ENCODE measurements at regions not wholly inside any gene's neighbourhood (a gene's known extent, or its start where the extent isn't known, plus 50 kb on each side); places are given as distances from the start of the nearest gene placed in this dataset.
A peak's percentile ranks its signal among the peaks of the same experiment; 100 is the strongest.

GRCh38 chr1:25034736-25035522 is 104.9 kb upstream of the RUNX3 start:
- H3K4me3 Mint-ChIP-seq: no peak overlapping the region
- H3K9me3 Mint-ChIP-seq: no peaks in the 10 kb centered on the region
- H3K27ac Mint-ChIP-seq: peak overlapping the region; percentile 36
- intact Hi-C loops (cut with micrococcal nuclease): loop anchor here (5.0 kb wide), 2 partner anchors 848 to 1342 kb away; partner anchors contain the start of gene IFNLR1
- H3K27me3 Mint-ChIP-seq: no peaks in the 10 kb centered on the region
- peaks cover 64% of the 10 kb centered on the region for H3K4me1 Mint-ChIP-seq
- H3K36me3 Mint-ChIP-seq (ENCODE audit: low read depth): peaks cover 6% of the 10 kb centered on the region
- no peak for DNase-seq

- Mint-ChIP-seq H3K27ac (peak overlapping the region; percentile 98), H3K9me3 (no peaks in the 10 kb centered on the region), H3K4me3 (no peak overlapping the region), H3K36me3 (ENCODE audit: low read depth) (peaks cover 6% of the 10 kb centered on the region), H3K27me3 (no peaks in the 10 kb centered on the region), H3K4me1 (peaks cover 73% of the 10 kb centered on the region)
- intact Hi-C loops (cut with micrococcal nuclease): loop anchor here (5.0 kb wide), 2 partner anchors 847 to 1343 kb away; partner anchors contain the start of gene IFNLR1
- DNase-seq: peak; percentile 65
Measured at GRCh38 chr1:25033828-25034705, 104.0 kb upstream of the RUNX3 start.

GRCh38 chr1:25033030-25033827 is 103.2 kb upstream of the RUNX3 start:
- Mint-ChIP-seq H3K27ac (peak overlapping the region; percentile 98), H3K9me3 (no peaks in the 10 kb centered on the region), H3K27me3 (no peaks in the 10 kb centered on the region), H3K36me3 (ENCODE audit: low read depth) (peaks cover 6% of the 10 kb centered on the region), H3K4me1 (peaks cover 73% of the 10 kb centered on the region), H3K4me3 (peak overlapping the region; percentile 88)
- intact Hi-C loops (cut with micrococcal nuclease): loop anchor here (5.0 kb wide), 2 partner anchors 846 to 1344 kb away; partner anchors contain the start of gene IFNLR1
- peak; percentile 61 for DNase-seq

- H3K4me3 Mint-ChIP-seq: peak overlapping the region; percentile 88
- H3K27me3 Mint-ChIP-seq: no peaks in the 10 kb centered on the region
- H3K9me3 Mint-ChIP-seq: no peaks in the 10 kb centered on the region
- peaks cover 77% of the 10 kb centered on the region for H3K4me1 Mint-ChIP-seq
- peaks cover 6% of the 10 kb centered on the region for H3K36me3 Mint-ChIP-seq (ENCODE audit: low read depth)
- intact Hi-C loops (cut with micrococcal nuclease): loop anchor here (1.0 to 5.0 kb wide), 4 partner anchors 29 to 1345 kb away; partner anchors contain the start of gene IFNLR1
- peak; percentile 80 for DNase-seq
- H3K27ac Mint-ChIP-seq: peak overlapping the region; percentile 98
Measured at GRCh38 chr1:25031966-25032667, 102.0 kb upstream of the RUNX3 start.

- Mint-ChIP-seq H3K27me3 (no peaks in the 10 kb centered on the region), H3K9me3 (no peaks in the 10 kb centered on the region), H3K4me3 (peak overlapping the region; percentile 88), H3K36me3 (ENCODE audit: low read depth) (peaks cover 6% of the 10 kb centered on the region), H3K27ac (peak overlapping the region; percentile 98), H3K4me1 (peaks cover 81% of the 10 kb centered on the region)
- intact Hi-C loops (cut with micrococcal nuclease): loop anchor here (1.0 to 5.0 kb wide), 4 partner anchors 28 to 1346 kb away; partner anchors contain the start of gene IFNLR1
- peak; percentile 79 for DNase-seq
Measured at GRCh38 chr1:25031601-25031965, 101.5 kb upstream of the RUNX3 start.

- peak overlapping the region; percentile 98 for H3K27ac Mint-ChIP-seq
- H3K4me1 Mint-ChIP-seq: peaks cover 83% of the 10 kb centered on the region
- no peaks in the 10 kb centered on the region for H3K9me3 Mint-ChIP-seq
- H3K36me3 Mint-ChIP-seq (ENCODE audit: low read depth): peaks cover 6% of the 10 kb centered on the region
- peak overlapping the region; percentile 88 for H3K4me3 Mint-ChIP-seq
- DNase-seq: peak; percentile 93
- H3K27me3 Mint-ChIP-seq: no peaks in the 10 kb centered on the region
- intact Hi-C loops (cut with micrococcal nuclease): loop anchor here (1.0 to 5.0 kb wide), 6 partner anchors 9 to 1346 kb away; partner anchors contain the start of gene IFNLR1
Measured at GRCh38 chr1:25030674-25031589, 100.9 kb upstream of the RUNX3 start.

- H3K4me1 Mint-ChIP-seq: peaks cover 88% of the 10 kb centered on the region
- H3K36me3 Mint-ChIP-seq (ENCODE audit: low read depth): peaks cover 4% of the 10 kb centered on the region
- DNase-seq: no peak
- peak overlapping the region; percentile 98 for H3K27ac Mint-ChIP-seq
- intact Hi-C loops (cut with micrococcal nuclease): loop anchor here (1.0 to 5.0 kb wide), 5 partner anchors 8 to 1347 kb away; partner anchors contain the start of gene IFNLR1
- peak overlapping the region; percentile 88 for H3K4me3 Mint-ChIP-seq
- no peaks in the 10 kb centered on the region for H3K27me3 Mint-ChIP-seq
- H3K9me3 Mint-ChIP-seq: no peaks in the 10 kb centered on the region
Measured at GRCh38 chr1:25030012-25030411, 99.9 kb upstream of the RUNX3 start.

GRCh38 chr1:25028907-25029599 is 99.0 kb upstream of the RUNX3 start:
- H3K4me3 Mint-ChIP-seq: peak overlapping the region; percentile 88
- H3K27me3 Mint-ChIP-seq: no peaks in the 10 kb centered on the region
- peaks cover 4% of the 10 kb centered on the region for H3K36me3 Mint-ChIP-seq (ENCODE audit: low read depth)
- peaks cover 93% of the 10 kb centered on the region for H3K4me1 Mint-ChIP-seq
- intact Hi-C loops (cut with micrococcal nuclease): no loop called here
- peak overlapping the region; percentile 98 for H3K27ac Mint-ChIP-seq
- DNase-seq: peak; percentile 87
- H3K9me3 Mint-ChIP-seq: no peaks in the 10 kb centered on the region

- H3K4me3 Mint-ChIP-seq: peak overlapping the region; percentile 88
- H3K4me1 Mint-ChIP-seq: peaks cover 94% of the 10 kb centered on the region
- H3K9me3 Mint-ChIP-seq: no peaks in the 10 kb centered on the region
- intact Hi-C loops (cut with micrococcal nuclease): no loop called here
- DNase-seq: no peak
- H3K27me3 Mint-ChIP-seq: no peaks in the 10 kb centered on the region
- H3K27ac Mint-ChIP-seq: peak overlapping the region; percentile 98
- peaks cover 4% of the 10 kb centered on the region for H3K36me3 Mint-ChIP-seq (ENCODE audit: low read depth)
Measured at GRCh38 chr1:25028587-25028906, 98.5 kb upstream of the RUNX3 start.

GRCh38 chr1:25027822-25028586 is 97.9 kb upstream of the RUNX3 start:
- Mint-ChIP-seq H3K4me1 (peaks cover 94% of the 10 kb centered on the region), H3K27ac (peak overlapping the region; percentile 98), H3K9me3 (no peaks in the 10 kb centered on the region), H3K27me3 (no peaks in the 10 kb centered on the region), H3K36me3 (ENCODE audit: low read depth) (peaks cover 4% of the 10 kb centered on the region), H3K4me3 (peak overlapping the region; percentile 37)
- intact Hi-C loops (cut with micrococcal nuclease): no loop called here
- peak; percentile 60 for DNase-seq

Measured in activated CD4-positive, alpha-beta T cell treated with anti-CD3 and anti-CD28 coated beads, Interleukin-2, amount 10 ng/mL, durations not matched to agents 24 days and 14 days (primary cell).